8988T (cell line): ENCODE measurements at regions not wholly inside any gene's neighbourhood (a gene's known extent, or its start where the extent isn't known, plus 50 kb on each side); places are given as distances from the start of the nearest gene placed in this dataset.

Source experiments
- DNase-seq: peaks from one replicate; pipeline ENCODE4 v3.0.0; 2011

DNA sequence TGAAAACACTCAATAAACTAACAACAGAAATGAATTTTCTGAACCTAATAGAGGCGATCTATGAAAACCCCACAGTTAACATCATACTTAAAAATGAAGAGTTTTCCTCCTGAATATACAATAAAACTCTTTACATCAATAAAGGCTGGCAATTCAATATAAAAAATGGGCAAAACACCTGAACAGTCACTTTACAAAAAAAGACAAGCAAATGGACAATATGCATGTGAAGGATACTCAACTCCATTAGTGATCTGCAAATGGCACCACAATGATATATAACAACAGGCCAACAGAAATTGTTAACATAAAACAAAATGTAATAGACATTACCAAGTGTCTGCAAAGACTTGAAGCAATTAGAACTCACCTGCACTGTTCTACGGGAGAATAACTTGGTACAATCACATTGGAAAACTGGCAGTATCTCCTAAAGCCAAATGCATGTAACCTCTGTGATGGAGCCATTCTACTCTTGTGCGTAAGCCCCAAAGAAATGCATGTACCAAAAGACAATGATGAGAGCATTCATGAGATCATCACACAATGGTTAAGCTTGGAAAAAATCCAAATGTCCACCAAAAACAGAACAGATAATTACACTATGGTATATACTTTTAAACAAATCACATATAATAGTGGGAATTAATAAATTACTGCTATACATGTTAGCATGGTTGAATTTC, 433.4 kb upstream of the MAF start:
- DNase-seq = no peak

DNA sequence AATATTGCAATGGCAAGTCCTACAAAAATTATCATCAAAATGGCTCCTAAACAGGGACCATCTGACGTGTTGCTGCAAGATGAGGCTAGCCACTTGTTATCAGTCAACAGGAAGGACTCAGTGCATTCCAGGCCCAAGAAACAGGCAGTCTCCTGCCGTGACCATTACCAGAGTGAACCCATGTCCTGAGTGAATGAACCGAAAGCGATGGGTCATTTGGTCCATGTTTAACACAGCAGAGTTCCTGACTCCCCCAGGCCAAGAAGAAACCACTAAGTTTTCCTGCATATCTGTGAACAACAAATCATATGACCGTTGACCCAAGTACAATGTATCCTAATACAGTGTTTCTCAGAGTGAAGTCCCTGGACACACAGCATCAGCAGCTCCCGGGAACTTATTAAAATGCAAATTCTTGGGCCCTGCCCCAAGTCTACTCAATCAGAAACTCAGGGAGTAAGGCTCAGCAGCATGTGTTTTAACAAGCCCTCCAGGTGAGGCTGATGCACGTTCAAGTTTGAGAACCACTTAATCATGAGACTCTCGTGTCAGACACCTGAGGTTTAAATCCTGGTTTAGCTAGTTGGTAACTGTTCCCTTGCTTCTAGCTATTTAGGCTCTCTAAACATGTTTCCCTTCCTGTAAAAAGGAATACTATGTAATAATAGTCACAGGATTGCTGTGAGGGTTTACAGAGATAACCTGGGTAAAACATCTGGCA, 429.4 kb upstream of the MAF start:
- no peak for DNase-seq

DNA sequence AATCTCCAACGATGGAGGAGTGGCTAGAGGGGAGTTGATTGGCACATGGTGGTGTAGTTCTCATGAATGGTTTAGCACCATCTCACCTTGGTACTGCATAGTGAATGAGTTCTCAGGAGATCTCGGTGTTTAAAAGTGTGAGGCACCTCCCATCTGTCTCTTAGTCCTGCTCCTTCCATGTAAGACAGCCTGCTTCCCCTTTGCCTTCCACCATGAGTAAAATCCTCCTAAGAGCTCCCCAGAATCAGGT, 428.8 kb upstream of the MAF start:
- DNase-seq = no peak

- no peak for DNase-seq
These were observed 428.2 kb upstream of the MAF start for GRCh38 chr16:80028581-80029380.

DNA sequence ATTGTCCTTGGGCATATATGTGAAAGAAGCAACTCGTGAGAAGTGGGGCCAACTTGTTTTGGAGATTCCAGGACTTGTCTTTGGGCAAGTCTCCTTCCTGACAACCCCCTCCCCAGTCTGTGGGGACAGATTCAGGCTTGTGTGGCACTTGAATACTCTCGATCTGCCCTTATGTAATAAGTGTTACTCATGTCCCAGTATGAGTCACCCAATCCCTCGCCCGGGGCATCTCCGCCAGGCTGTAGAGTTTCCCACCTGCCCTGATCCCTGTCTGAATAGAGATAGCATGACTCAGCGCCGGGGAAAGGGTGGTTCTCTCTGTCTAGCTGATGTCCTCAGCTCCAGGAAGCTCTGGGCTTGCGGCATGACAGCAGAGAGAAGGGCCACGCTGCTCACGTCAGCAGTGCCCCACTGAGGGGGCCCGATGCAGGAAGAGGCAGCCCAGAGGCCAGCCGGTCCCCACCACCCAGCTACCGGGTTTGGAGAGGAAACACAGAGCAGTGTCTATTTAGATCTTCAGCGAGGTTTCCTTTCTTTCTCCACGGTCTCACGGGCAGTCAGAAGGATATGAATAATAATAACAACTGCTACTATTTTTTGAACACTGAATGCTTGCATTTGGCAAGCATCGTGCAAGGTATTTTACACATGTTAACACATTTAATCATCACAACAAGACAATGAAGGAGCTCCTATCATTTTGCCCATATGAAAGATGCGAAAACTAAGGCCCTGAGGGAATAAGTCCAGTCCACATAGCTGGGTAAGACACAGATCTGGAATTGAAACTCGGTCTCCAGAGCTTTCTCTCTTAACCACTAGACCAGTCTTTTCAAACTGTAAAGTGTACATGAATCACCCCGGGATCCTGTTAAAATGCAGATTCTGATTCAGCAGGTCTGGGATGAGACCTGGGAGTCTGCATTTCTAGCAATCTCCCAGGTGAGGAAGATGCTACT, 426.7 kb upstream of the MAF start:
- peak; percentile 73 for DNase-seq

DNA sequence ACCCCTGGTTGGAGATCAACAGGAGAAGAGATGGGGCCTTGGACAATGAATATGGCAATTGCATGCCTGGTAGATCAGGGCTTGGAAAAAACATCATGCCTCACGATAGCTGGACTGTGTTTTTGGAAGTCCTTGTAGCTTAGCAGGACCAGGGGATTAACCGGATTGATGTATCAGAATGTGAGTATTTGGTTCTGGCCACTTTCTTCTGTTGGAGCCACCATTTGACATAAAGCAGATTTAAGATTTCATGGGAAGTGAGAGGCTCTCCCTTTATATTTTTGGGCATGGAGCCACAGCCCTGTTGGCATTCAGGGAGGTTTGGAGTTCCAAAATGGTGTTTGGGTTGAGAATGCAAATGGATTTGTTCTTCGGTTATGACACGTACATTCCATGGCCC, 424.7 kb upstream of the MAF start:
- no peak for DNase-seq

DNA sequence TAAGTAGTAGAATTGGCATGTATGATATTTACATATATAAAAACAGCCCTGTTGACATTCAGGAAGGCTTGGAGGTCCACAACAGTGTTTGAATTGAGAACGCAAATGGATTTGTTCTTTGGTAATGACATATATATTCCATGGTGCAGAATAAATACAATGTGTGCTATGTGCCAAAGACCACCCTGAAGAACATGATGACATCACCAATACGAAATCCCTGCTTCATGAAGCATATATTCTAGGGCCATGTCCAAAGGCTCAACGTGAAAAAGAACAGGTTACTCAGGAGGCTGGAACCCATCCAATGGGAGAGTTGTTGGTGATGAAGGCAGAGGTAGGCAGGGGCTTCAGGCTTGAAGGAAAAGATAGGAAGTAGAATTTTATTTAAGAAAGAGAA, 423.9 kb upstream of the MAF start:
- no peak for DNase-seq

GRCh38 chr16:80023865-80024264, 423.3 kb upstream of the MAF start:
- DNase-seq = no peak

DNA sequence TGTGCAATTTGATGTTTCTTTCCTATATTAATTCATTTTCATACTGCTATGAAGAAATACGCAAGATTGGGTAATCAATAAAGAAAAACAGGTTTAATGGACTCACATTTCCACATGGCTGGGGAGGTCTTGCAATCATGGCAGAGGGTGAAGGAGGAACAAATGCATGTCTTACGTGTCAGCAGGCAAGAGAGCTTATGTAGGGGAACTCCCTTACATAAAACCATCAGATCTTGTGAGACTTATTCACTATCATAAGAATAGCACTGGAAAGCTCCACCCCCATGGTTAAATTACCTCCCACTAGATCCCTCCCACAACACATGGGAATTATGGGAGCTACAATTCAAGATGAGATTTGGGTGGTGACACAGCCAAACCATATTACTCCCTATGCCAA, 418.9 kb upstream of the MAF start:
- DNase-seq = no peak

DNA sequence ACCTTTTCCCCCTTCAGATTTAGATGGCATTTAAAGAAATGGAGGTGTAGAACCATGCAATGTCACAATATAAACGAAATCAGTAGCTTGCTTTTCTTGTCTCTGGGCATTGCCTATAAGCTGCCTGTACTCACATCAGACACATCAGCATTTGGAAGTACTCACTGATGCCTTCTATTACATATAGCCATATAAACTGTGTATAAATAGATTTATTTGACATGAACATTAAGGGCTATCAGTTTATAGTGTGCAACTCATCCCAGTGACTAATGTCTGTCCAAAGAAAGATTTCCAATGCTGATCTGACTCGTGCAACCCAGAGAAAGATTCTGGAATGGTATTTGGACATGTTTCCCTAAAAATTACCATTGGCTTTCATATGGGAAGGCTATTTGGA, 417.9 kb upstream of the MAF start:
- DNase-seq = no peak

DNA sequence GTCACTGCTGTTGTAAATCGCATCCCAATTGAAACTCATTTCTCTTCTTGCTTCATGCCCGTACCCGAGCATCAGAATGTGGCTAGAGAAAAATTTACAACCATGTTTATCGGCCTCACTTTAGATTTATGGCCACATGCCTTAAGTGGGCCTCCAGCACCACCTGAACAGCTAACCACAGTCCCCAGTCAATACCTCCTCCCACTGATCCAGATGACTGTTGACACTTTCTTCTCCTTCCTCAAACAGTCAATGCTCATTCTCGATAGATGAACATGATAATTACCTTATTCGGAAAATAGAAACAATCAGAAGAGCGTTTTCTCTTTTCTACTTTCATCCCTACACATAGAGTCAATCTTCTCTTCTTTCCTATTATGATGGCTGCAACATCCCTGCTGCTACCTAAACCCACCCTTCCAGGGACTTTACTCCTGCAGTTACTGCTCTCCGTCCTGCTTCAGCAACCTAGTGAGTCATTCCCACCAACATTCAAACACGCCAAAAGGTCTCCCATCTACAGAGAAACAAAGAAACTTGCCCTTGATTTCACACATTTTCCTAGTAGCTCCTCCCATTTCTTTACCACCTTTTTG, 416.3 kb upstream of the MAF start:
- DNase-seq = no peak

GRCh38 chr16:80015566-80015965, 415.0 kb upstream of the MAF start:
- no peak for DNase-seq

DNA sequence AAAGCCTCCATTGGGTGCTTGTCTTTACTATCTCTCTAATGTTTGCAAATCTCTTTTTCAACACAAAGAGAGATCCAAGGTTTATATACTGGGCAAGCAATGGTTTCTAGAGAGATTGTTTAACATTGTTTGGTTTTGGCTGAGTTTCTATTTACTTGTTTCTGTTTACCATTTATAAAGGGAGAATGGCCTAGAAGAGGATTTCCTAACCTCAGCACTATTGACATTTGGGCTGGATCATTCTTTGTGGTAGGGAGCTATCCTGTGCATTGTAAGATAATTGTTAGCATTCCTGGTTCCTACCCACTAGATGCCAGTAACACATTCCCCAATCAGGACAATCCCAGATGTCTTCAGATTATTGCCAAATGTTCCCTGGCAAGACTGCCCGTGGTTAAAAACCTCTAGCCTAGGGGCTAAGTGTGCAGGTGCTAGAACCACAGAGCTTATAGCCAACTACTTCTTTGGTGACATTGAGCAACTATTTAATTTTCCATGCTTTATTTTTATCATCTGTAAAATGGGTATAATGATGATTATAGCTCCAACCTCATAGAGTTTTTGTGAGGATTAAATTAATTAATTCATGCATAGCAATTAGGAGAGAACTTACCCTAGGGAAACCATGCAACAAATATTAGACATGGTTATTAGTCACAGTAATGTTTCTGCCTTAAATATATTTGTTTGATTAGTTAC, 413.9 kb upstream of the MAF start:
- no peak for DNase-seq

- no peak for DNase-seq
These were observed 412.0 kb upstream of the MAF start for GRCh38 chr16:80012586-80012985.

GRCh38 chr16:80009971-80010659, 409.6 kb upstream of the MAF start:
- DNase-seq = no peak

DNA sequence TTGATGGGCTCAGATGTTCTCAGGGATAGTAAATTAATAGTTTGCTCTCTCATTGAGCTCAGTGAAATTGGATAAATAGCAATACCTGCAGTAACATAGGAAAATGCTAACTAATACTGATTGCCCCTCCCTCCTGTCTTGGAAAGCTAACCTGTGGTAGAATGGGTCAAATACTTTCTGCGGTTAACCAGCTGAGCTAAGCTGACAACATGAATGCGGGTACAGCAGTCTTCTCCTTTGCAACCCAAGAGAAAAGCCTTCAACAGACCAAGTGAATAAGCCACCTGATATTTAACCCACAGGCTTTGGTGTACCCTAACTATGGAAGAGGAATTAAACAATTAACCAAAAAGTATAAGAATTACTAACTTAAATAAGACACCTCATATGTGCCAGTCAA, 408.3 kb upstream of the MAF start:
- DNase-seq = no peak

DNA sequence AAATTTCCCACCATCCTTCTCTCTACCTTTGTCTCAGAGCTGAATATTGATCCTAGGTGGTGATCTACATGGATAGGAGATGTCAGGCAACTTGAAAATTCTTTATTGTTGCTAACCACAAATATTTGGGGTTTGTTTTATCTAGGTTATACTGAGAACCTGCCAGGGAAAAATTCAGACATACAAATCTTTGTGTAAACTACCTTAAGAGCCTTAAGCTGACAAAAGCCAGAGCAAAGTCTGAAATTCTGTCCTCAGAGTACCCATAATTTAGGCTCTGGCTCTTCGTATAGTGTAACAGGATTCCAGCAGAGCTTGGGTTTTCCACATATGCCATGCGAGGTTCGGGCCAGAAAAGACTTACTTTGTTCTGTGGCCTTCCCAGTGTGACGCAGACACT, 406.7 kb upstream of the MAF start:
- DNase-seq = no peak

GRCh38 chr16:80006241-80007215, 406.0 kb upstream of the MAF start:
- DNase-seq = no peak

DNA sequence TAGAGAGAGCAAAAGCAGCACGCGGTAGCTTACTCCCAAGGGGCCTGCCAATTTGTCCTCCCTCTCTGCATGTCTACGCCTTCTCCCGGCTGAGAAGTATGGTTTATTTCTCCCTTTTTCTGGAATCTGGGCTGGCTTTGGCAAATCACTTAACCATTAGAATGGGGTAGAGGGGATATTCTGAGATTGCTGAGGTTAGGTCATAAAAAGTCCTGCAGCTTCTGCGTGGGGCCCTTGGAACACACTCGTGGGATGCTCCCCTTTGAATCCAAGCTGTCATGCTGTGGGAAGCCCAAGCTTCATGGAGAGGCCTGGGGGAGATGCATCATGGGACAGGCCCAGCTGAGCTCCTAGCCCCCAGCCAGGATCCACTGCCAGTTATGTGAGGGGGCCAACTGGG, 403.6 kb upstream of the MAF start:
- no peak for DNase-seq

- DNase-seq = no peak
These were observed 401.7 kb upstream of the MAF start for GRCh38 chr16:80002261-80002660.
